LoVo (cell line): ENCODE measurements at regions not wholly inside any gene's neighbourhood (a gene's known extent, or its start where the extent isn't known, plus 50 kb on each side); places are given as distances from the start of the nearest gene placed in this dataset.
"Not testable (repeated sequence)": the region's sequence is repeated elsewhere in the genome, so short reads cannot be mapped to it uniquely, and the experiment has no call there.

Source experiments
- DNase-seq: peaks from one replicate; pipeline ENCODE4 v3.0.0-alpha.2; 2016; ENCODE audit warnings: low spot score

DNA sequence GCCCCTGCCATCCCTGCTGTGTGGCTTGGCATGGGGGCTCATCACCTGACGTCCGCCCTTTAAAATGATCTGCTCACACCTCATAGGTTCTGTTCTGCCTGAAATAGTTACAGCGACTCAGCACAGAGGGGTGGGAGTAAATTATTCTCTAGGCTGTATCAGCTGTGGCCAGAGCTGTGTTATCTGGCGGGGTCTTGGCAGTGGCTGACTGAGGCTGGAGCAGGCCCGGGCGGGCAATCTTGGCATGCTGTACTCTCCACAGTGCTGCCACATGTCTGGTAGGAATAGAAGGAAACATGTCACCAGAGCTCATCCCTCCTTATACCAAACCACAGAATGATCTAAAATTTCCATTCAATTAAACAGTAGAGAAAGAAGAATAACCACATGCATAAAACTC lies 499.9 kb upstream of the LMCD1 start:
- no peak for DNase-seq

DNA sequence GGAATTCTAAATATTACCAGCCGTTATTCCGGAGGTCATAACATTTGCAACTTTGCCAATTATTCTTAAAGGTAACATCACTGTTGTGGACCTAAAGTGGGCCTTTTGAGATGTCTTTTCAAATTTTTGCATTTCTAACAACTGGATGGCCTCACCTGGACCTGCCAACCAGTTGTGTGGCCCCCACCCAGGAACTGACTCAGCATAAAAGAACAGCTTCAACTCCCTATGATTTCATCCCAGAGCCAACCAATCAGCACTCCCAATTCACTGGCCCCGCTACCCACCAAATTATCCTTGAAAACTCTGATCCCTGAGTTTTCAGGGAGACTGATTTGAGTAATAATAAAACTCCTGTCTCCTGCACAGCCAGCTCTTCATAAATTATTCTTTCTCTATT lies 489.7 kb upstream of the LMCD1 start:
- DNase-seq: no peak

DNA sequence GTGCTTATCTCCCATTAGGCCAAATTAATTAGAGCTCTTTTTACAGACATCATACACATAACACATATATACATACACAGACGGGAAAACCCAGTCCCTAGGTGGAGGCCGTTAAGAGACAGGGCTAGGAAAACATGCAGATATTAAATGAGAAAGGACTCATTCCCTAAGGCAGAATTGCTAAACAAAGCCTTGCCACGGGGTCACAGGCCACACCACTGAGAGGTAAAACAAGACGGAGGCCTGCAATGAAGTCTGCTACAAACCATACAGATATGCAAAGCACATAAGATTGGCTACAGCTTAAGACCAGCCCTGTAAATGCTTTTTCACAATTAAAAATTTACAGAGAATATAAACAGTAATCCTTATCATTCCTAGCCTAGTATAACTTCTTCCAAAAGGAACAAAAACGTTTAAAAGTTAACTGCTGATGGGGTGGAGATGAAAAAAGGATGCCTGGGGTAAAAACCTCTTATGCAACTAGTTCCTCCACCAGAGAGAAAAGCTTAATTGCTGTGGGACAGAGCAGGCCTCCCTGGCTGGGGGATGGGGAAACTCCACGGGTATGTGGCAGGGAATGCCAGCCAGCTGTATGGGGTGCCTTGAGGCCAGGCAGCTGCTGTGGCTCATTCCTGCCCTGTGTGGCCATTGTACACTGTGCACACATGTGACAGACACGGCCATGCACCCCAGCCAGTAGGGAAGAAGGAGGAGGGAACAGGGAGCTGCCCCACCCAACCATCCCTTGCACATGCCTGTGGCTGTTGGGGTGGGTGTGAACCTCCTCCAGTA lies 481.4 kb upstream of the LMCD1 start:
- no peak for DNase-seq

DNA sequence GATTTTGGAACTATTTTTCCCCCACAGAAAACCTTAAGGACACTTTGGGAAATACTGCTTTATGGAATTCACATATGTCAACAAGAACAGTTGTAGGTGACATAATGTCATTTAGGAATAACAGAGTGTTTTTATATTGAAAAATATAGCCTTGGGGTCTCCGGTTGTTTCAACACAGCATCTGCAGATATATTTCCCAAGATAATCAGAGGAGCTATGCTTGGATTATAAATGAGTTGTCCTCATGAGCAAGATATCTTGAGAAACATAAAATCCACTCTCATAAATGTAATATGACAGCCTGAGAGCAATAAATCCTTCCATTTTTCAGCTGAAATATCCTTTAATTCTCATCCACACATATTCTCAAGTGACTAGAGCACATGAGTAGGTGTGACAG lies 473.7 kb upstream of the LMCD1 start:
- DNase-seq: no peak

DNA sequence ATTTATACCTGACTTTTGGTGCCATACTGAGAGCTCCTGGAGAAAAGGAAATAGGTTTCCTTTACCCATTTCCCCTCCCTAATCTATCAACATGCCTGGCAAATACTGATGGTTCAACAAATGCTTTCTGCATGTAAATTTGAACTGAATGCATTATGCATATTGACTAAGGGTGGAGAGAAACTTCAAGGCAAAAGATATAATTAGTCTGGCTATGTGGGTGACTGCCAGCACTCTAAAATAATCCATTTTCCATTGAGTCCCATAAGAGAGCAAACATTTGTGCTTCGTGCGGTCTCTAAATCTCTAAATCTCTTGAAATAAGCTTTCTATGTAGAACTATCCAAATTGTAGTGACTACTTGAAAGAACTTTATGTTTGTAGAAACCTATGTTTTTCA lies 451.3 kb upstream of the LMCD1 start:
- no peak for DNase-seq

DNA sequence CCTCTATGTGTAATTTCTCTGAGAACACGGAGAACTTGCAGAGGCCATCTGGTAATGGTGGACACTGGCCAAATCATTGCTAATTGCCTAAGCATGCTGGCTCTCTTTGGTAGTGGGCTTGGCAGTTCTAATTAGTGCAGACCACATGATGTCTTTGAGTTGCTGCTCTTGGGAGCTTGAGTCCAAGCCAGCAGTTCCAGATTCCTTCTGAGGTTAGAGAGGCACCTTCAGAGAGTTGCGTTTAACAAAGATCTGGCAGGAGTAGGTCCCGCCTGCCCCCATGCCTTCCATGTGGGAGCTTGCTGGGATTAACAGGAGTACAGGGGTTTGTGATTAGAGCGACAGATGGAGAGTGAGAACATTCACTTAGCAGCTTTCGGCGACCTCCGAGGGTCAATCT lies 449.0 kb upstream of the LMCD1 start:
- no peak for DNase-seq

DNA sequence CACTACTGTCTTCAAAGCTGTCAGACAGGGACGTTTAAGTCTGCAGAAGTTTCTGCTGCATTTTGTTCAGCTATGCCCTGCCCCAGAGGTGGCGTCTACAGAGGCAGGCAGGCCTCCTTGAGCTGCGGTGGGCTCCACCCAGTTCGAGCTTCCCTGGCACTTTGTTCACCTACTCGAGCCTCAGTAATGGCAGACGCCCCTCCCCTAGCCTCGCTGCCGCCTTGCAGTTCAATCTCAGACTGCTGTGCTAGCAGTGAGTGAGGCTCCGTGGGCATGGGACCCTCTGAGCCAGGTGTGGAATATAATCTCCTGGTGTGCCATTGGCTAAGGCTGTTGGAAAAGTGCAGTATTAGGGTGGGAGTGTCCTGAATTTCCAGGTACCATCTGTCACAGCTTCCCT lies 433.5 kb upstream of the LMCD1 start:
- DNase-seq: not testable (repeated sequence)

DNA sequence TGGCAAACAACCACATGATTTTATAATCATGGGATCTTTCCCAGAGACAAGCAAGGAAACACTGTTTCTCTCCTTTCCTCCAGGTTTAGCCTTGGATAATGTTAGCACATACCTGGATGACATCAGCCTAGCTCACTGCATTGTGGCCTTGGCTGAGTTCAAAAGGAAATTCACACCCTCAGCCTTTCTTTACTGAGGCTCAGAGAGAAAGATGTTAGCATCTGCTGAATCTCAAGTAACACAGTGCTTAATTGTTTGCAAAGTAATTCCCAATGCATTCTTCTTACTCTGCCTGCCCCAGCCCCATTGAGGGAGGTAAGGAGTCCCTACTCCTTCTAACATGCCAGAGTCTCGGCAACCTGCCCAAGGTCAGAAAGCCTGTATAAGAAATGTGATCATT lies 432.2 kb upstream of the LMCD1 start:
- DNase-seq: no peak

DNA sequence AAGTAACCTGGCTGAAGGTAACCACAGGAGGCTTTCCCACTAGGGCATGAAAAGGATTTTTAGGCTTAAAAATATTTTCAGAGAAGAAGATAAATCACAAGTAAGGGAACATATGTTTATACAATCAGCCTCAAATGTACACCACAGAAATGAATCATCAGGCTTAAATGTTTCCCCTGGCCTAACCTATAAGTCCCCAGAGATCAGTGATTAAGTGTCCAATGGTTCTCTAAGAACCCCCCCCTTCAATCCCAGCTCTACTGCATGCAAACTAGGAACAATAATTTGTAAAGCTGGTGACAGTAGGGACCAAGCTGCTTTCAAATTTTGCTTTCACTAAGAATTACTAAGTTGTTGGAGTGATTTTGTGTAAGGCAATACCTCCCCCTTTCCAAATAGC lies 431.6 kb upstream of the LMCD1 start:
- no peak for DNase-seq

DNA sequence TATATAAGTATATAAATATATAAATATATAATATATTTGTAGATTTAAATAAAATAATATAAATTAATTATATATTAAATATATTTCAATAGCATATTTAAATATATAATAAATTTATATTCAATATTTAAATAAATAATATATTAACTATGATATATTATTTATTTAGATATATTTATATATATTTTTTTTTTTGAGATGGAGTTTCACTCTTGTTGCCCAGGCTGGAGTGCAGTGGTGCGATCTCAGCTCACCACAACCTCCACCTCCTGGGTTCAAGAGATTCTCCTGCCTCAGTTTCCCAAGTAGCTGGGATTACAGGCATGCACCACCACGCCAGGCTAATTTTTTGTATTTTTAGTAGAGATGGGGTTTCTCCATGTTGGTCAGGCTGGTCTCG lies 426.9 kb upstream of the LMCD1 start:
- DNase-seq: not testable (repeated sequence)

DNA sequence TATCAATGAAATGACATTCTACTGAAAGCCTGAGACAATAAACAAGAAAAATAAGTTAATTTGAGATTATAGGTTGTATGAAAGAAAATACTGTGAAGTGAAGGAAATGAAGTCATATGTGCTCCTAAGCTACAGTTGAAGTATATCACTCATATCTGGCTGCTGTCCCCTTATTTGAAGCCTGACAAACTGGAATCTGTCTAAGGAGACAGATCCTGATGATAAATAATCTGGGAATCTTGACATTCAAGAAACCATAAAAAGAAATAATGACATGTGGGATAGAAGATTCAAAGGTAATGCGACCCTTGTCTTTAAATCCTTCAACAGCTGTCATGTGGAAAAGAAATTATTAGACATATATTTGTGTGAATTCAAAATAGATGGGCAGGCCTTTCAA lies 424.5 kb upstream of the LMCD1 start:
- DNase-seq: no peak

DNA sequence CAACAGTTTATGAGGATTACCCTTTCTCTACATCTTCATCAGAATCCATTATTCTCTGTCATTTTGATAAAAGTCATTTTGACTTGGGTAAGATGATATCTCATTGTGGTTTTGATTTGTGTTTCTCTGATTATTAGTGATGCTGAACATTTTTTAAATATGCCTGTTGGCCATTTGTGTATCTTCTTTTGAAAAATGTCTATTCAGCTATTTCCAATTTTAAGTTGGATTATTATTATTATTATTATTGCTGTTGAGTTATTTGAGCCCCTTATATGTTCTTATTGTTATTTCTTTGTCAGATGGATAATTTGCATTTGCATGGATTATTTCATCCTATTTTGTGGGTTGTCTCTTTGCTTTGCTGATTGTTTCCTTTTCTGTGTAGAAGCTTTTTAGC lies 421.2 kb upstream of the LMCD1 start:
- DNase-seq: no peak

DNA sequence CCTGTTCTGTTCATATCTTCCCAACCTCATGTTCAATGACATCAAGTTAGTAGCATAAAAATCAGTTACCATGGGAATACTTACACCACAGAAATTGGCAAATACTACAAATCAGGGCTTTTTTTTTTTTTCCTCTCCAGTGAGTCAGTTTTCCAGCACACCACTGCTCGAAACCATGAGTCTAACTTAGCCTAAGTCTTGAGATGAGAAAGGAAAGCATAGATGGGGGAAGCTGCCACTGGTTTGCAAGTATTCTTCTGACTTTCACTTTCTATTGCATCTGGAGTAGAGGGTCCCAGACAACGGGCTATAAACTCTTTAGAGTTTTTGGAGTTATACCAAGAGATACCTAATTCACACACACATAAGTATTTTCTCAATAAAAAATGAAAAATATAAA lies 416.1 kb upstream of the LMCD1 start:
- no peak for DNase-seq

DNA sequence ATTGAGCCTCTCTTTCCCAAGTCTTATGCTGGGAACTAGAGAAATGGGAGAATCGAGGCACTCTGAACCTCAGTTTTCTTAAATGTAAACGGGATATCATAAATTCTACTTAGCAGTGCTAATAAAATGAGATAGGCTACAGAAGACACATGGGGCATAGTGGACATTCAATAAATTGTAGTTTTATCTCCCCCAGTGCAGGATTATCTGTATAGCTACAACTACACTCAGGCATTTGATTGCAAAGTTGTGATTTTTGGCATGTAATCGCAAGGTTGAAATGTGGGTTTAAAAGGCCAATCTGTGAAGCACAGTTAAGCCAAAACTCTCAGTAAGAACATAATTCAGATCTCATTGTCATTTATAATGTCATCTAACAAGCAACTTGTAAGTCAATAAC lies 413.7 kb upstream of the LMCD1 start:
- DNase-seq: no peak

DNA sequence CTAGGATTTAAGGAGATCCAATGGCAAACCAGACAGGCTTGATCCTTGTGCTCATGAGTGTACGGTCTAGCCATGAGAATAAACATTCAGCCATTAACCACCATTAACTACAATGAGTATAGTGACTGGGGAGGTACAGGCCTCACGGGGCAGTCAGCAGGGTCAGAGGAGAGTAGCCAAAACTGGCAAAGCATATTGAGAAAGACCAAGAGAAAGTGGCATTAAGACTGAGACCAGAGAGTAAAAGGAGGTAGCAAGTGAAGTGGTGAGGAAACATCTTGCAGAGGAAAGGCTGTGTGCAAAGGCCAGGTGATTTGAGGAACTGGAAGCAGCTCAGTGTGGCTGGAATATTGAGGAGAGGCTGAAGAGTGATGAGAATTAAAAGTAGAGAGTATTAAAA lies 407.2 kb upstream of the LMCD1 start:
- no peak for DNase-seq

DNA sequence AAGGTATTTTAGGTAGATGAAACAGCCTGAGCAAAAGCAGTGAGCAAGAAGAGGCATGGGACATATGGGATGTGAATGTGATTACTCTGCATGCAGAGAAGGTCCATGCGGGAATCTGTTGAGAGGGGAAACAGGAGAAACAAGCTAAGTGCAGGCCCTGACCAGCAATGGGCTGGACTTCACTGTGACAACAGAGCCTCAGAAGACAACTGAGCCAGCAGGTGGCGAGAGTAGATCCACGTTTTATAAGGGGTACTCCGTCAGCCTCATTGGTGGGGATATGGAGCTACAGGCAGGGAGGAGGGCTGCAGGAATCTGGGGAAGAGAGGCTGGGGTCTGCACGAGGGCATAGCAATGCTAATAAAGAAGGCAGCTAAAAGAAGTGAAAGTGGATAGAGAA lies 405.9 kb upstream of the LMCD1 start:
- peak; percentile 7 for DNase-seq

DNA sequence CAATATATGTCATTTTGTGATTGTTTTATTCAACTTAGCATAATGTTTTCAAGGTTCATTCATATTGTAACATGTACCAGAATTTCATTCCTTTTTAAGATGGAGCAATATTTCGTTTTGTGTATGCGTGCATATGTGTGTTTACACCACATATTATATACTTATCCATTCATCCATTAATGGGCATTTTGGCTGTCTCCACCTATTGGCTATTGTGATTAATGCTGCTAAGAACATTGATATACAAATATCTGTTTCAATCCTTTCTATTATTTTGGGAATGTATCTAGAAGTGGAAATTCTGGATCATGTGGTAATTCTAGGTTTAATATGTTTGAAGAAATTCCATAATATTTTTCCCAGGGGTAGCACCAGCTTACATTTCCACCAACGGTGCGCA lies 403.9 kb upstream of the LMCD1 start:
- no peak for DNase-seq

DNA sequence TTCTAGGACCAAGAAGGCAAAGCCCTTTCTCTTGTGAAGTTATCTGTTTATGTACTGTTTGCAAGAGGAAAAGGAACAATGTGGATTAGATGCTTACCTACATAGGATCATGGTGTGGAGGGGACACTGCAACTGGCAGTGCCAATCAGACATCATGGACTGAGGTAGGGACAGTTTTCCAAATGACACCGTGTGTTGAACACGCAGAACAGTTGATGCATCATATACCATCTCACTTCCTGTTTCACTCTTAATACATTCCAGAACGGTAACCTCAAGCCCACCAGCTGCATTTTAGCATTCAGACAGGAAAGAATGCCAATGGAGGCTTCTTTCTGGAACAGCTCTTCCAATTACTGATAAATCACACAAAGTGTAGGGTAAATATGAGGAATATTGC lies 397.7 kb upstream of the LMCD1 start:
- DNase-seq: no peak

DNA sequence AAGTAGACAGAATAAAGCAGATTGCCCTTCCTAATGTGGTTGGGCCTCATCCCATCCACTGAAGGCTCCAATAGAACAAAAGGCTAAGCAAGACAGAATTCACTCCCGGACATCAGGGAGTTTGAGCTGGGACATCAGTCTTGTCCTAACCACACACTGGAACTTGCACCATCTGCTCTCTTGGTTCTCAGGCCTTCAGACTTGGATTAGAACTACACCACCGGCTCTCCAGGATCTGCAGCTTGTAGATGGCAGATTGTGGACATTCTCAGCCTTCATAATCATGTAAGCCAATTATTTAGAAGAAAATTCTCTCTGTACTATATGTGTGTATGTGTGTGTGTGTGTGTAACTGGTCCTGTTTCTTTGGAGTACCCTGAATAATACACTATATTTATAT lies 394.7 kb upstream of the LMCD1 start:
- no peak for DNase-seq

DNA sequence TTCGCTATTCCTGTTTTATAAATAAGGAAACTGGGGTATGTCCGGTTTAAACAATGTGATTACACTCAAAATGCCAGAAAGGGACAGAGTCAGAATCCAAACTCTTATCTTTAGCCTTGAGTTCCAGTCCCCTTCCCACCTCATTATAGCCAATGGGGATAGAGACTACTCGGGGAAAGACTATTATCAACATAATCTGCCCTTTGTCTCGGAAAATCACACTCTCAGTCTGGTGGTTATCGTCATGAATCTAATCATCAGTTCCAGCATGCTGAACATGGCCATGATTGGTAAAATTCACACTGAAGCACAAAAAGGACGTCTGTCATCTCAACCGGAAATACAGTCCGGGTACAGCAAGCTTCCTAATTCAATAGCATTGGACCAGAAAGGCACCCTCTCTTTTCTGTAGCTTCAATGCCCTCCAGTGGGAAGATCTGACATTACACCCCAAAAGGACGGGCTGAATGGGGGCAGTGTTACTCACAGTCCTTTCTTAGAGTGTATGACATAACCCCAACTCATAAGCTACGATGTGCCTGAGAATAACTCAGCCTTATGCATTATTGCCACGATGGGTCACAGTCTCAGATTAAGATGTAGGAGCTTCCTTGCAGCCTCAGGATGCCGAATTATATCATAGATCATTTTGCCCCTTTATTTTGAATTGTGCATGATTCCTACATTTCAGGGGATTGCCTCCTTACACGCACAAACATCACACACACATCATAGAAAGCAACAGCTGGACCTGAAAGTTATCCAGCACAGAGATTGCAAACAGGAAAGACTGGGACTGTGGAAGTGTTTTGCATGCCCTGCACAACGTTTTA lies 390.4 kb upstream of the LMCD1 start:
- DNase-seq: peak; percentile 38

DNA sequence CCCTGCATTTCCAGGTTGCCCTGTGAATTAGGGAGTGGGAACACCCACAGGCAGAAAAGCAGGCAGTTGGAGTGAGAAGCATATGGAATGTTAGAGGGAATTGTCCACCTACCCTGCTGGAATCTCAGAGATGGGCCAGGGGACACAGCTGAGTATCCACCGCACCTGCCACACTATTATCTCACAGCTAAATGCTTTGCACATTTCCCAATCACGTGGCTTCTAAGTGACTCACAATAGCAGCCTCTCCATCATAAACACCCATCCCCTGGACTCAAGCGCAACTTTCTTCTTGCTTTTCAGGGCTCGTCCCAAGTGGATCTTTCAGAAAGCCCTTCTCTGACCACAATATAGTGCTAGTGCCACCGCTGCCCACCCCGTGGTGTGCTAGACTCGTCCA lies 389.0 kb upstream of the LMCD1 start:
- DNase-seq: no peak

DNA sequence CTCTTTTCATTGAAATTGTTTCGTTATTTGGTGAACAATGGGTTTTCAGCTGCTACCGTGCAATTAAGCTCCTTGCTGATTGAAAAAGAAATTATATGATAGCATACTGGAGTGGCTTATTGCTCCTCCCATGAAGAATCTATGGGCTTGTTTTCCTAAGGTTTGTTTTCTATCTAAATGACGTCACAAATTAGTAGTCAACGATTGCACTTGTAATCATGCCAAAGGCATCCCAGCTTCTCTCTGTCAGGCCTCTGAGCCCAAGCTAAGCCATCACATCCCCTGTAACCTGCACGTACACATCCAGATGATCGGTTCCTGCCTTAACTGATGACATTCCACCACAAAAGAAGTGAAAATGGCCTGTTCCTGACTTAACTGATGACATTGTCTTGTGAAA lies 388.0 kb upstream of the LMCD1 start:
- no peak for DNase-seq

DNA sequence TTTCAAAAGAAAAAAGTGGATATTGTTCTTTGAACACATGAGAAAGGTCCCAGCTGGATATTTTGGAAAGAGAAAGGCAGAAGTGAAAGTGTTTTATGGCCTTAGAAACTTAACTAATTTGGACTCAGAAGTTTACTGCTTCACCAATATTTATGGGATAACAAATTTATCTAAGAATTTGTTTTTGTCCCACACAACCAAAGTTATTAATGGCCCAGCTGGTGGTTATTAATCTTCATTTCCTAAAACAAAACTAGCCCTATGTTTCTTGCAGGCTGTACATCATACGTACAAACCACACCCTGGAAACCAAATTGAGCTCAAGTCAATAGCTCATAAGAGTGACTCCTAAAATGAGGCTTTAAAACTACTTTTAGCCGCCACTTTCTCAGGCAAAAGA lies 372.9 kb upstream of the LMCD1 start:
- DNase-seq: no peak

DNA sequence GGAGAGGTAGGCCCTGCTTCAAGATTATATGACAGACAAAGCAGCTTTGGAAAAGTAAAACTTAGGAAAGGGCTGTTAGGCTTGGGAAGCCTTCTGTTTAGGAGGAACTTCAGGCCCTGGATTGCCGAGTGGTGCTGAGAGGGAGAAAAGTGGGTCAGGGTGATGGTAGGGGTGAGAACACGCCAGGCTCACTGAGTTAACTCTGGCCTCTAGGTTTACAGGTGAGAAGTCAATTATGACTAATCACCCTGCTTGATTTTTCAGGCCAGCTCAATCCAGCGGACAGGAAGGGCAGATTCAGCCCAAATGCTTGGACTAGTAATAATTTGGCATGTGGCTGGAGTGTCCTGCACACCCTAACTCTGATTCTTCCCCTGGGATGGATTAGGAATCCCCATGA lies 365.1 kb upstream of the LMCD1 start:
- no peak for DNase-seq
